Mesenchymal stem cell (in vitro differentiated cells and primary cell): ENCODE measurements at regions not wholly inside any gene's neighbourhood (a gene's known extent, or its start where the extent isn't known, plus 50 kb on each side); places are given as distances from the start of the nearest gene placed in this dataset.

Experiments used
- DNase-seq: peaks from one replicate; pipeline ENCODE4 v3.0.0-alpha.2; 2013
- H2AFZ ChIP-seq: one replicate; pipeline ENCODE4 v1.6.1; 2013; ENCODE audit warnings: low read depth, mild to moderate bottlenecking, control low read depth, inconsistent platforms, low read length, moderate library complexity
- H2AK5ac ChIP-seq: 2 replicates; pipeline ENCODE4 v1.6.1; 2013; ENCODE audit warnings: low read length, moderate library complexity, mild to moderate bottlenecking, inconsistent platforms; ENCODE audit not compliant: severe bottlenecking
- H2BK120ac ChIP-seq: one replicate; pipeline ENCODE4 v1.6.1; 2013; ENCODE audit warnings: low read depth, mild to moderate bottlenecking, inconsistent platforms, low read length, moderate library complexity
- H2BK12ac ChIP-seq, 2 experiments: one replicate each; pipeline ENCODE4 v1.6.1; 2013; ENCODE audit warnings: inconsistent platforms in 2 of 2, low read length in 2 of 2, mild to moderate bottlenecking in 2 of 2, moderate library complexity in 2 of 2, control low read depth in 1 of 2
- H2BK15ac ChIP-seq: one replicate; pipeline ENCODE4 v1.6.1; 2013; ENCODE audit warnings: mild to moderate bottlenecking, low read depth, inconsistent platforms; ENCODE audit not compliant: poor library complexity, severe bottlenecking
- H2BK5ac ChIP-seq: 2 replicates; pipeline ENCODE4 v1.6.1; 2013; ENCODE audit warnings: low read depth, mild to moderate bottlenecking, low read length, control low read depth, inconsistent platforms; ENCODE audit not compliant: poor library complexity, severe bottlenecking
- H3K14ac ChIP-seq, 2 experiments: one replicate each; pipeline ENCODE4 v1.6.1; 2013; ENCODE audit warnings: inconsistent platforms in 2 of 2, low read length in 2 of 2, control low read depth in 1 of 2, mild to moderate bottlenecking in 1 of 2, moderate library complexity in 1 of 2
- H3K18ac ChIP-seq, 2 experiments: one replicate each; pipeline ENCODE4 v1.6.1; 2013; ENCODE audit warnings: inconsistent platforms in 2 of 2, low read length in 2 of 2, control low read depth in 1 of 2, low read depth in 1 of 2, mild to moderate bottlenecking in 1 of 2
- H3K23ac ChIP-seq, 2 experiments: one replicate each; pipeline ENCODE4 v1.6.1; 2013; ENCODE audit warnings: inconsistent platforms in 2 of 2, low read length in 2 of 2, mild to moderate bottlenecking in 2 of 2, moderate library complexity in 2 of 2, control low read depth in 1 of 2
- H3K27ac ChIP-seq: 2 replicates; pipeline ENCODE4 v1.5.1; 2013; ENCODE audit warnings: mild to moderate bottlenecking, moderate library complexity, low read length, control low read depth, inconsistent platforms; ENCODE audit not compliant: poor library complexity, severe bottlenecking
- H3K27me3 ChIP-seq, 2 experiments: 2 replicates each; pipeline versions ENCODE4 v1.6.1 to v1.7.0; 2013; ENCODE audit warnings: low read length in 2 of 2, mild to moderate bottlenecking in 2 of 2, moderate library complexity in 2 of 2, control low read depth in 1 of 2, inconsistent platforms in 1 of 2; ENCODE audit not compliant: control insufficient read depth in 1 of 2, insufficient read depth in 1 of 2
- H3K36me3 ChIP-seq, 2 experiments: 2 replicates each; pipeline versions ENCODE4 v1.6.1 to v1.7.0; 2013; ENCODE audit warnings: low read length in 2 of 2, control low read depth in 1 of 2, inconsistent platforms in 1 of 2, low read depth in 1 of 2, mild to moderate bottlenecking in 1 of 2; ENCODE audit not compliant: insufficient read depth in 2 of 2, control insufficient read depth in 1 of 2
- H3K4ac ChIP-seq, 2 experiments: one replicate each; pipeline ENCODE4 v1.6.1; 2013; ENCODE audit warnings: inconsistent platforms in 2 of 2, low read length in 2 of 2, mild to moderate bottlenecking in 2 of 2, moderate library complexity in 2 of 2, control low read depth in 1 of 2, low read depth in 1 of 2
- H3K4me1 ChIP-seq: 2 replicates; pipeline ENCODE4 v1.6.1; 2013; ENCODE audit warnings: low read depth, low read length, control low read depth; ENCODE audit not compliant: control insufficient read depth, insufficient read depth
- H3K4me2 ChIP-seq: 2 replicates; pipeline ENCODE4 v1.6.1; 2013; ENCODE audit warnings: low read length, mild to moderate bottlenecking, inconsistent platforms; ENCODE audit not compliant: poor library complexity, severe bottlenecking
- H3K4me3 ChIP-seq, 2 experiments: 2 replicates each; pipeline versions ENCODE4 v1.5.1 to v1.7.0; 2013; ENCODE audit warnings: low read length in 2 of 2, mild to moderate bottlenecking in 2 of 2, control low read depth in 1 of 2, low read depth in 1 of 2; ENCODE audit not compliant: insufficient read depth in 1 of 2
- H3K79me1 ChIP-seq: replicated peaks from 2 replicates; pipeline ENCODE4 v1.6.1; 2013; ENCODE audit warnings: mild to moderate bottlenecking, control low read depth, low read length, inconsistent platforms; ENCODE audit not compliant: poor library complexity, severe bottlenecking
- H3K9ac ChIP-seq: 2 replicates; pipeline ENCODE4 v1.7.0; 2013; ENCODE audit warnings: mild to moderate bottlenecking, low read length, moderate library complexity
- H3K9me3 ChIP-seq: 2 replicates; pipeline ENCODE4 v1.7.0; 2013; ENCODE audit warnings: mild to moderate bottlenecking, low read length; ENCODE audit not compliant: control insufficient read depth
- H4K8ac ChIP-seq: one replicate; pipeline ENCODE4 v1.6.1; 2013; ENCODE audit warnings: inconsistent platforms, mild to moderate bottlenecking, low read length, moderate library complexity
- H4K91ac ChIP-seq: one replicate; pipeline ENCODE4 v1.6.1; 2013; ENCODE audit warnings: mild to moderate bottlenecking, low read length, inconsistent platforms
- WGBS: methylation state at CpG from one replicate; pipeline ENCODE4 v1.1.7; 2013; ENCODE audit warnings: mixed read lengths; 5-methylcytosine and 5-hydroxymethylcytosine counted together

- H3K4me2 ChIP-seq = no peak overlapping the region
- H3K79me1 ChIP-seq = no peaks in the 10 kb centered on the region
- no peak overlapping the region for H2BK5ac ChIP-seq
- H2BK12ac ChIP-seq = no peak overlapping the region
- peak; percentile 13 for DNase-seq
- no peak overlapping the region for H2BK120ac ChIP-seq
- H3K4me1 ChIP-seq = no peaks in the 10 kb centered on the region
- H4K8ac ChIP-seq = no peak overlapping the region
- H3K27ac ChIP-seq = no peak overlapping the region
- H2BK15ac ChIP-seq = no peak overlapping the region
- H3K9ac ChIP-seq = no peak overlapping the region
- H3K9me3 ChIP-seq = no peaks in the 10 kb centered on the region
- no peak overlapping the region for H3K23ac ChIP-seq
- 14% methylated on average over 1 of the region's 1 CpG for WGBS
- no peak overlapping the region for H4K91ac ChIP-seq
- no peak overlapping the region for H3K14ac ChIP-seq
- no peak overlapping the region for H3K4ac ChIP-seq
- no peaks in the 10 kb centered on the region for H3K36me3 ChIP-seq
- no peak overlapping the region for H3K18ac ChIP-seq
- H3K27me3 ChIP-seq = peaks cover 5 to 29% of the 10 kb centered on the region in 2 experiments
- no peak overlapping the region for H2AFZ ChIP-seq
- no peak overlapping the region for H2AK5ac ChIP-seq
- no peak overlapping the region for H3K4me3 ChIP-seq
Observed at GRCh38 chr18:24801001-24801400, 340.6 kb downstream of the HRH4 start.

GRCh38 chr18:24802456-24802855 is 342.0 kb downstream of the HRH4 start:
- H3K23ac ChIP-seq = no peak overlapping the region
- no peak overlapping the region for H2BK15ac ChIP-seq
- no peak overlapping the region for H4K91ac ChIP-seq
- H3K4me1 ChIP-seq = no peaks in the 10 kb centered on the region
- H3K36me3 ChIP-seq = no peaks in the 10 kb centered on the region
- no peak overlapping the region for H2AFZ ChIP-seq
- no peak overlapping the region for H3K4me3 ChIP-seq
- no peak overlapping the region for H2AK5ac ChIP-seq
- no peak overlapping the region for H2BK12ac ChIP-seq
- H3K14ac ChIP-seq = no peak overlapping the region
- no peak overlapping the region for H3K27ac ChIP-seq
- H2BK5ac ChIP-seq = no peak overlapping the region
- no peak overlapping the region for H3K9ac ChIP-seq
- H3K9me3 ChIP-seq = no peaks in the 10 kb centered on the region
- DNase-seq = no peak
- no peaks in the 10 kb centered on the region for H3K79me1 ChIP-seq
- H2BK120ac ChIP-seq = no peak overlapping the region
- no peak overlapping the region for H3K18ac ChIP-seq
- no peak overlapping the region for H4K8ac ChIP-seq
- peaks cover 5 to 23% of the 10 kb centered on the region in 2 experiments for H3K27me3 ChIP-seq
- no peak overlapping the region for H3K4me2 ChIP-seq
- H3K4ac ChIP-seq = no peak overlapping the region

GRCh38 chr18:24805156-24805555 is 344.7 kb downstream of the HRH4 start:
- no peak overlapping the region for H2BK120ac ChIP-seq
- H3K14ac ChIP-seq = no peak overlapping the region
- no peak overlapping the region for H4K91ac ChIP-seq
- H2AFZ ChIP-seq = no peak overlapping the region
- no peak overlapping the region for H3K4me3 ChIP-seq
- no peaks in the 10 kb centered on the region for H3K36me3 ChIP-seq
- no peak overlapping the region for H3K9ac ChIP-seq
- no peak for DNase-seq
- no peak overlapping the region for H3K27ac ChIP-seq
- no peak overlapping the region for H4K8ac ChIP-seq
- H2BK12ac ChIP-seq = no peak overlapping the region
- no peak overlapping the region for H3K4ac ChIP-seq
- no peak overlapping the region for H2BK5ac ChIP-seq
- H3K4me1 ChIP-seq = no peaks in the 10 kb centered on the region
- no peak overlapping the region for H2BK15ac ChIP-seq
- H3K4me2 ChIP-seq = no peak overlapping the region
- no peak overlapping the region for H3K23ac ChIP-seq
- H3K18ac ChIP-seq = no peak overlapping the region
- H3K79me1 ChIP-seq = no peaks in the 10 kb centered on the region
- H2AK5ac ChIP-seq = no peak overlapping the region
- H3K27me3 ChIP-seq = peaks cover 0 to 6% of the 10 kb centered on the region in 2 experiments
- 87% methylated on average over 5 of the region's 5 CpGs for WGBS
- no peaks in the 10 kb centered on the region for H3K9me3 ChIP-seq

- Histone ChIP-seq H3K27me3 (no peaks in the 10 kb centered on the region), H3K18ac (no peak overlapping the region), H2BK12ac (no peak overlapping the region), H3K79me1 (no peaks in the 10 kb centered on the region), H2BK5ac (no peak overlapping the region), H2BK120ac (no peak overlapping the region), H4K8ac (no peak overlapping the region), H3K4me3 (no peak overlapping the region), H3K14ac (no peak overlapping the region), H3K9ac (no peak overlapping the region), H2AK5ac (no peak overlapping the region), H3K4me1 (no peaks in the 10 kb centered on the region), H3K4ac (no peak overlapping the region), H4K91ac (no peak overlapping the region), H3K27ac (no peak overlapping the region), H3K23ac (no peak overlapping the region), H3K4me2 (no peak overlapping the region), H2AFZ (no peak overlapping the region), H3K9me3 (no peaks in the 10 kb centered on the region), H2BK15ac (no peak overlapping the region), H3K36me3 (no peaks in the 10 kb centered on the region)
- WGBS = 84% methylated on average over 7 of the region's 7 CpGs
- DNase-seq = no peak
Observed at GRCh38 chr18:24809173-24809950, 348.9 kb downstream of the HRH4 start.
